Eye (tissue), 1 donor: ENCODE measurements at regions not wholly inside any gene's neighbourhood (a gene's known extent, or its start where the extent isn't known, plus 50 kb on each side); places are given as distances from the start of the nearest gene placed in this dataset.
"Not testable (repeated sequence)": the region's sequence is repeated elsewhere in the genome, so short reads cannot be mapped to it uniquely, and the experiment has no call there.

ENCODE experiments used
- DNase-seq: peaks from one replicate; pipeline ENCODE4 v3.0.0-alpha.2; 2015

GRCh38 chr3:21237638-21238037, 513.4 kb downstream of the ZNF385D start:
- DNase-seq: no peak

GRCh38 chr3:21235491-21235890, 515.5 kb downstream of the ZNF385D start:
- DNase-seq: no peak

- DNase-seq: no peak
Measured at GRCh38 chr3:21234933-21235332, 516.1 kb downstream of the ZNF385D start.

GRCh38 chr3:21229426-21230135, 521.4 kb downstream of the ZNF385D start:
- DNase-seq: no peak

GRCh38 chr3:21226086-21226485, 524.9 kb downstream of the ZNF385D start:
- DNase-seq: no peak

GRCh38 chr3:21220944-21221343, 530.1 kb downstream of the ZNF385D start:
- DNase-seq: no peak

GRCh38 chr3:21216598-21216997, 534.4 kb downstream of the ZNF385D start:
- DNase-seq: no peak

GRCh38 chr3:21204122-21204521, 546.9 kb downstream of the ZNF385D start:
- not testable (repeated sequence) for DNase-seq

GRCh38 chr3:21195203-21195602, 555.8 kb downstream of the ZNF385D start:
- DNase-seq: no peak

GRCh38 chr3:21194036-21194435, 557.0 kb downstream of the ZNF385D start:
- DNase-seq: not testable (repeated sequence)

GRCh38 chr3:21188459-21188858, 562.6 kb downstream of the ZNF385D start:
- no peak for DNase-seq

GRCh38 chr3:21185816-21186314, 565.1 kb downstream of the ZNF385D start:
- no peak for DNase-seq

- DNase-seq: no peak
Measured at GRCh38 chr3:21174461-21174860, 576.5 kb downstream of the ZNF385D start.

- DNase-seq: no peak
Measured at GRCh38 chr3:21170964-21171363, 580.0 kb downstream of the ZNF385D start.

- no peak for DNase-seq
Measured at GRCh38 chr3:21169948-21170347, 581.1 kb downstream of the ZNF385D start.

- no peak for DNase-seq
Measured at GRCh38 chr3:21168471-21168870, 582.5 kb downstream of the ZNF385D start.

GRCh38 chr3:21163956-21164355, 587.1 kb downstream of the ZNF385D start:
- no peak for DNase-seq

- no peak for DNase-seq
Measured at GRCh38 chr3:21159543-21159906, 591.5 kb downstream of the ZNF385D start.

- peak; percentile 20 for DNase-seq
Measured at GRCh38 chr3:21158861-21159542, 592.0 kb downstream of the ZNF385D start.

GRCh38 chr3:21154911-21155310, 596.1 kb downstream of the ZNF385D start:
- DNase-seq: no peak

- DNase-seq: no peak
Measured at GRCh38 chr3:21152555-21152954, 598.5 kb downstream of the ZNF385D start.

- peak; percentile 25 for DNase-seq
Measured at GRCh38 chr3:21142949-21143348, 608.1 kb downstream of the ZNF385D start.

- DNase-seq: no peak
Measured at GRCh38 chr3:21142031-21142430, 609.0 kb downstream of the ZNF385D start.

GRCh38 chr3:21140785-21141184, 610.2 kb downstream of the ZNF385D start:
- no peak for DNase-seq
